ENCODE measurements at regions not wholly inside any gene's neighbourhood (a gene's known extent, or its start where the extent isn't known, plus 50 kb on each side); places are given as distances from the start of the nearest gene placed in this dataset.

- no peaks in the 10 kb centered on the region for H3K27me3 ChIP-seq
- no peak for DNase-seq
- H3K27ac ChIP-seq: no peak overlapping the region
- no peak overlapping the region for H3K4me3 ChIP-seq
- intact Hi-C loops (cut with DNase I; ENCODE audit: low total_unique reads): no loop called here
- no peaks in the 10 kb centered on the region for H3K4me1 ChIP-seq
- no peaks in the 10 kb centered on the region for H3K9me3 ChIP-seq
- TF ChIP-seq CTCF (IDR thresholded peaks at IDR 0.05) (no peak), POLR2A (IDR thresholded peaks at IDR 0.05) (no peak)
- H3K36me3 ChIP-seq: no peaks in the 10 kb centered on the region
Measured at GRCh38 chr21:43320526-43320925, 106.4 kb downstream of the SIK1 start.

- H3K27ac ChIP-seq: no peak overlapping the region
- no peak overlapping the region for H3K4me3 ChIP-seq
- intact Hi-C loops (cut with DNase I; ENCODE audit: low total_unique reads): no loop called here
- no peaks in the 10 kb centered on the region for H3K9me3 ChIP-seq
- no peak for TF ChIP-seq POLR2A (IDR thresholded peaks at IDR 0.05)
- no peak for TF ChIP-seq CTCF (IDR thresholded peaks at IDR 0.05)
- no peak for DNase-seq
- no peaks in the 10 kb centered on the region for H3K27me3 ChIP-seq
- H3K4me1 ChIP-seq: no peaks in the 10 kb centered on the region
- H3K36me3 ChIP-seq: no peaks in the 10 kb centered on the region
Measured at GRCh38 chr21:43318841-43319781, 107.8 kb downstream of the SIK1 start.

GRCh38 chr21:43318368-43318767 lies 108.6 kb downstream of the SIK1 start:
- no peak for TF ChIP-seq CTCF (IDR thresholded peaks at IDR 0.05)
- no peak for TF ChIP-seq POLR2A (IDR thresholded peaks at IDR 0.05)
- Histone ChIP-seq H3K27me3 (no peaks in the 10 kb centered on the region), H3K27ac (no peak overlapping the region), H3K4me1 (no peaks in the 10 kb centered on the region), H3K36me3 (no peaks in the 10 kb centered on the region), H3K4me3 (no peak overlapping the region), H3K9me3 (no peaks in the 10 kb centered on the region)
- DNase-seq: no peak
- intact Hi-C loops (cut with DNase I; ENCODE audit: low total_unique reads): no loop called here

- no peaks in the 10 kb centered on the region for H3K9me3 ChIP-seq
- no peaks in the 10 kb centered on the region for H3K4me1 ChIP-seq
- DNase-seq: no peak
- H3K36me3 ChIP-seq: no peaks in the 10 kb centered on the region
- H3K27ac ChIP-seq: no peak overlapping the region
- H3K27me3 ChIP-seq: no peaks in the 10 kb centered on the region
- TF ChIP-seq POLR2A (IDR thresholded peaks at IDR 0.05) (no peak), CTCF (IDR thresholded peaks at IDR 0.05) (no peak)
- H3K4me3 ChIP-seq: no peak overlapping the region
- intact Hi-C loops (cut with DNase I; ENCODE audit: low total_unique reads): no loop called here
Measured at GRCh38 chr21:43317959-43318358, 109.0 kb downstream of the SIK1 start.

- no peaks in the 10 kb centered on the region for H3K36me3 ChIP-seq
- no peaks in the 10 kb centered on the region for H3K4me1 ChIP-seq
- TF ChIP-seq CTCF (IDR thresholded peaks at IDR 0.05): no peak
- no peak for TF ChIP-seq POLR2A (IDR thresholded peaks at IDR 0.05)
- H3K4me3 ChIP-seq: no peak overlapping the region
- intact Hi-C loops (cut with DNase I; ENCODE audit: low total_unique reads): no loop called here
- H3K9me3 ChIP-seq: no peaks in the 10 kb centered on the region
- H3K27me3 ChIP-seq: no peaks in the 10 kb centered on the region
- no peak overlapping the region for H3K27ac ChIP-seq
- DNase-seq: no peak
Measured at GRCh38 chr21:43317254-43317748, 109.6 kb downstream of the SIK1 start.

Data from uterus (tissue), 3 donors.